PC-9 (cell line): ENCODE measurements at regions not wholly inside any gene's neighbourhood (a gene's known extent, or its start where the extent isn't known, plus 50 kb on each side); places are given as distances from the start of the nearest gene placed in this dataset.

ENCODE experiments used
- CTCF ChIP-seq: fragments of 200-600 bp; sonication (generic); conservative IDR thresholded peaks from 2 replicates; pipeline ENCODE4 v1.6.1; 2017; ENCODE audit warnings: mixed run types, antibody characterized with exemption, mild to moderate bottlenecking, moderate library complexity
- EZH2 ChIP-seq: fragments of 200-600 bp; sonication (generic); IDR thresholded peaks from 2 replicates; pipeline ENCODE4 v1.8.0; 2017; ENCODE audit warnings: antibody characterized with exemption, low read depth

DNA sequence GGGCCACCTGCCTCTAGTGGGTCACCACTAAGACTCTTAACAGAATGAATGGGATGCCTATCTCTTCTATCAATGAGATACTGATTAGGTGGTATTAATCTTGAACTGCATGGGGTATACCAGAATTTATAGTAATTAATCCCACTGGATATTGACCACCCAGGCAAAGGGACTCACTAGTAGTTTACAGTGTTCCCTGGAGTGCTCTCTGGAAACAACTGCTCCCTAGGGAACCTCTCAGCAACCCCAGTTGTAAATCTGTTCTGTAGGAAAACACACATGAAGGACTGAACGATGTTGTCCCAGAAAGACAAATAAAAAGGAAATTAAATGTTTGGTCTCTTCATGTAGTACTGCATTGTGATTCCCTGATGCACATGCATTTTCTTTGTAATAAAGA is 430.5 kb downstream of the HLX start:
- no peak for TF ChIP-seq EZH2
- TF ChIP-seq CTCF: no peak
